ENCODE measurements at regions not wholly inside any gene's neighbourhood (a gene's known extent, or its start where the extent isn't known, plus 50 kb on each side); places are given as distances from the start of the nearest gene placed in this dataset.

DNA sequence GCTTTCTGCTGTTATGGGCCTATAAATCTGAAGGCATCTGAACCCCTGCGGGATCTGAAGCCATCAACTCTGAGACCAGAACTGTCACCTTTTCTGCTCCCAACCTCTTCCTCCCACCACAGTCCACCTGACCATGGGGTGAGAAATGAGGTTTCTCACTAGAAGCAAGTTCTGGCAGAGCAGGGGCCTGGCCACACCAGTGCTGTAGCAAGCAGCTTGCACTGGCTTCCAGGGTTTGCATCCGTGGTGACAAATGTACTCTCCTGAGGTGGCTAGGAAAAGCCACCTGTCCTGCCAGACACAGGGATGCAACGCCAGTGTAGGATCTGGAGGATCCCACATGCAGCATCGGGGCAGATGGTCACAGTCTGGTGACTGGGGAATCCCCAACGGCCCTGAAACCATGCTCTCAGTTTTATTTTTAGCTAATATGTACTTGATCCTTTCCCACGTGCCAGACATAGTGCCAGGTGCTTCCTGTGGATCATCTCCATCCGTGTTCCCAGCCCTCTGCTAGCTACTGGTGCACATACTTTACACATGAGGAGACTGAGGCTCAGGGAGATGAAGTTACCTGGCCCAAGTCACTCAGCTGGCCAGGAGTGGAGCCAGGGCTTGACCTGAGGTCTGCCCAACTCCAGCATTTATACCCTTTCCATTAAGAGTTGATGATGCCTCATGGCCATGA, 122.1 kb upstream of the SPACA1 start:
- Histone ChIP-seq H3K27me3 (no peaks in the 10 kb centered on the region), H3K9me3 (no peaks in the 10 kb centered on the region), H3K27ac (no peak overlapping the region), H3K4me3 (no peak overlapping the region), H3K36me3 (replicated peaks in 1 of 2; ENCODE audit: insufficient read depth in 1 of 2, low read depth in 2 of 2) (no peaks in the 10 kb centered on the region), H3K4me1 (no peaks in the 10 kb centered on the region)
- TF ChIP-seq, protein P1, sequence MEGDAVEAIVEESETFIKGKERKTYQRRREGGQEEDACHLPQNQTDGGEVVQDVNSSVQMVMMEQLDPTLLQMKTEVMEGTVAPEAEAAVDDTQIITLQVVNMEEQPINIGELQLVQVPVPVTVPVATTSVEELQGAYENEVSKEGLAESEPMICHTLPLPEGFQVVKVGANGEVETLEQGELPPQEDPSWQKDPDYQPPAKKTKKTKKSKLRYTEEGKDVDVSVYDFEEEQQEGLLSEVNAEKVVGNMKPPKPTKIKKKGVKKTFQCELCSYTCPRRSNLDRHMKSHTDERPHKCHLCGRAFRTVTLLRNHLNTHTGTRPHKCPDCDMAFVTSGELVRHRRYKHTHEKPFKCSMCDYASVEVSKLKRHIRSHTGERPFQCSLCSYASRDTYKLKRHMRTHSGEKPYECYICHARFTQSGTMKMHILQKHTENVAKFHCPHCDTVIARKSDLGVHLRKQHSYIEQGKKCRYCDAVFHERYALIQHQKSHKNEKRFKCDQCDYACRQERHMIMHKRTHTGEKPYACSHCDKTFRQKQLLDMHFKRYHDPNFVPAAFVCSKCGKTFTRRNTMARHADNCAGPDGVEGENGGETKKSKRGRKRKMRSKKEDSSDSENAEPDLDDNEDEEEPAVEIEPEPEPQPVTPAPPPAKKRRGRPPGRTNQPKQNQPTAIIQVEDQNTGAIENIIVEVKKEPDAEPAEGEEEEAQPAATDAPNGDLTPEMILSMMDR (IDR thresholded peaks at IDR 0.05): no peak
- TF ChIP-seq POLR2A (IDR thresholded peaks at IDR 0.05): no peak
- WGBS, 2 donors: 49 to 52% methylated on average over 7 of the region's 7 CpGs
- ATAC-seq (no peak), DNase-seq (no peak)
- intact Hi-C loops (cut with DNase I): no loop called here

DNA sequence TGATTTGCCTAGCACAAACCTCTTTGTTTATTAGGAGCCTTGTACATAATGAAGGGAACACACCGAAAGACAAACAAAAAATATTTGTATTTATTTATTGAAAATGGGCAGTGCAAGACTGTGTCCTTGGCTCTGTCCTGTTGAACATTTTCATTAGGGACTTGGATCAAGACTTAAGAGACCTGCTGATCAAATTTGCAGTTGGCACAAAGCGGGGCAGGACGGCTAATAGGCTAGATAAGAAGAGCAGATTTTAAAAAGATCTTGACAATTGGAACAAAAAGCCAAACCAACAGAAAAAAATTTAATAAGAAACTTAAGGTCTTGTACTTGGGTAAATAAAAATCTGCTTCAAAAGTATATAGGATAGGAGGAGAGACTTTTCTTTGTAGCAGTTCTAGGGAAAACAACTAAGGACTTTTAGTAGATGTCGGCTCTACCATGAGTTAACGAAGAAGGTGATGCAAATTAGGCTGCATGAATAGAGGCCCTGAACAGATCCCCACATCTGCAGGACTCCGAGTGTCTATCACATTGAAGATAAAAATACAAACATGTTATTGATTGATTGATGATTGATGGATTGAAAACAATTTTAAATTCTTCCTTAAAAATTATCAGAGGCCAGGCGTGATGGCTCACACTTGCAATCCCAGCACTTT, 124.1 kb upstream of the SPACA1 start:
- H3K4me3 ChIP-seq: no peak overlapping the region
- TF ChIP-seq, protein P1 (IDR thresholded peaks at IDR 0.05): no peak
- no peak for TF ChIP-seq POLR2A (IDR thresholded peaks at IDR 0.05)
- H3K9me3 ChIP-seq: no peaks in the 10 kb centered on the region
- no peaks in the 10 kb centered on the region for H3K4me1 ChIP-seq
- H3K27ac ChIP-seq: no peak overlapping the region
- 60 to 61% methylated on average over 7 of the region's 7 CpGs for WGBS, 2 donors
- H3K36me3 ChIP-seq (replicated peaks in 1 of 2; ENCODE audit: insufficient read depth in 1 of 2, low read depth in 2 of 2): no peaks in the 10 kb centered on the region
- DNase-seq: no peak
- no peak for ATAC-seq
- H3K27me3 ChIP-seq: no peaks in the 10 kb centered on the region
- intact Hi-C loops (cut with DNase I): no loop called here

DNA sequence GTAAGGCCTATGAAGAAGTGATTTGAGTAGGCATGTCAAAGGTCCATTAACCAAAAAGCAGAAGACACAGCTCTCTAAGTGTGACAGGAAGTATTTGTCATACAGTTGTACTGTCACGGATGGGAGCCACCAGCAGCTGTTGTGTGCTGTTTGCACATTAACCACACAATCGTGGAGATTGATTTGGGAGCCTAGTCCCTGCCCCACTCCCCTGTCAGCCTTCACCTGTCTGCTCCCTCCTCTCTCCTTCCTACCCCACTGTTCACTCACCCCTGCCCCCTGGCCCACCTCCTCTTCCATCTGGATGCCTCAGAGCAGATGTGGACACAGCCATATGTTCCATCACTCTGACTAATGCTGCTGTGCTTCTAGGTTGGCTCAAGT, 124.7 kb upstream of the SPACA1 start:
- 25 to 31% methylated on average over 2 of the region's 2 CpGs for WGBS, 2 donors

DNA sequence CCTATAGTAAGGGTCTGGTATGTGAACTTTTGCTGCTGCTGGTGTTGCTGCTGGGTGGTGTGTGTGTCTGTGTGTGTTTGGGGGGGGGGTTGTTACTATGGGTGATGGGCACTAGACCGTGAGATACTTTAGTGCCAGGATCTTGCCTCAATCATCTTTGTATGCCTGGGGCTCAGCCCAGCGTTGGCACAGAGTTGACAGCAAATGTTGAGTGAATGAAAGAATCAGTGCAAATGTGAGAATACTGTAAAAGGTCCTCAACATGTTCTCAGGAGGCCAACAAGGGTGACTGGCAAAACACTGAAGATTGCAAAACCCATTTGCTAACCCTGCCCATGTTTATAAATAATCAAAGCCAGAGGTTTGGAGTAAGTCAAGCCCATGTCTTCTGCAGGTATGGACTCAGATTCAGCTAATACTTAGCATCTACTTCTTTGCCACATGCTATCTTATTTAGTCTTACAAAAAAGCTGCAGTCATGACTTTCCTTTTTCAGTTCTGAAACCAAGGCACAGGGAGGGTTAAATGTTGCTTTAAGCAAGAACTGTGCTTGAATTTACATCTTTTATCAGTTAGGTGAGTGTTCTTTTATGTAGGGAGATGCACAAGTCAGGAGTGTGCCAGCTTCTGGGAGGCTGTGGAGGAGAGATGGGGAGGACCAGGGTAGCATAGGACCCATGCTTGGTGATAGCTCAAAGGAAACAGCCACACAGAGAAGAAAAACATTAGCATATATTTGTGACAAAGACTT, 125.3 kb upstream of the SPACA1 start:
- DNase-seq (no peak), ATAC-seq (no peak)
- Histone ChIP-seq H3K36me3 (replicated peaks in 1 of 2; ENCODE audit: insufficient read depth in 1 of 2, low read depth in 2 of 2) (no peaks in the 10 kb centered on the region), H3K4me1 (no peaks in the 10 kb centered on the region), H3K4me3 (no peak overlapping the region), H3K9me3 (no peaks in the 10 kb centered on the region), H3K27ac (no peak overlapping the region), H3K27me3 (no peaks in the 10 kb centered on the region)
- WGBS, 2 donors: 65 to 68% methylated on average over 2 of the region's 2 CpGs
- intact Hi-C loops (cut with DNase I): no loop called here
- TF ChIP-seq, protein P1 (IDR thresholded peaks at IDR 0.05): no peak
- no peak for TF ChIP-seq POLR2A (IDR thresholded peaks at IDR 0.05)

More for the DNA sequence above, 124.7 kb upstream of the SPACA1 start:
- Histone ChIP-seq H3K36me3 (replicated peaks in 1 of 2; ENCODE audit: insufficient read depth in 1 of 2, low read depth in 2 of 2) (no peaks in the 10 kb centered on the region), H3K9me3 (no peaks in the 10 kb centered on the region), H3K27ac (no peak overlapping the region), H3K4me1 (no peaks in the 10 kb centered on the region), H3K4me3 (no peak overlapping the region), H3K27me3 (no peaks in the 10 kb centered on the region)
- ATAC-seq (no peak), DNase-seq (no peak)
- TF ChIP-seq, protein P1 (IDR thresholded peaks at IDR 0.05): no peak
- TF ChIP-seq POLR2A (IDR thresholded peaks at IDR 0.05): no peak
- intact Hi-C loops (cut with DNase I): no loop called here

Data from body of pancreas (tissue), 4 donors.